ENCODE measurements at regions not wholly inside any gene's neighbourhood (a gene's known extent, or its start where the extent isn't known, plus 50 kb on each side); places are given as distances from the start of the nearest gene placed in this dataset.

- no peak for DNase-seq
Measured at GRCh38 chr12:58359084-58359483, 417.7 kb downstream of the ATP23 start.

DNA sequence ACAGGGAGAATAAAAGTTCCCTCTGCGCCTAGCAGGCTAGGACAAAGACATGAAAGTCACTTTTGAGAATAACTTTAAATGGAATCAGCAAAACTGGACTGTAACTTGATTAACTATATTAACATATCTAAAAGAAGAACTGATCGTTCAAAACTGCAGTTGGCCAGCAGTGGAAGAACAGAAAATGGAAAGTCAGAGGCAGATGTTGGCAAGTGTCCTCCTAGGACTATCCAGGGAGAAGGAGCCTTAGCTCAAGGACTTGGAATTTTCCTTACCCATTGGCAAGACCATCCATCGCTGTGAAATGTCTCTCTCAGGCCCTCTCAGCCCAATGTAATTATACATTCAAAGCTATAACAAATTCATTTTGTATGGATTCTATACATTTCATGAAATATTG, 419.7 kb downstream of the ATP23 start:
- no peak for TF ChIP-seq CTCF (IDR thresholded peaks at IDR 0.05)
- DNase-seq (no peak), ATAC-seq (no peak)
- H3K27ac ChIP-seq, result no peak overlapping the region
- no peak overlapping the region for H3K4me3 ChIP-seq
- H3K36me3 ChIP-seq, result no peaks in the 10 kb centered on the region
- intact Hi-C loops (cut with DNase I), result no loop called here
- H3K9me3 ChIP-seq, result no peaks in the 10 kb centered on the region
- no peaks in the 10 kb centered on the region for H3K4me1 ChIP-seq
- 72 to 81% methylated on average over 3 of the region's 3 CpGs for WGBS, 2 donors
- H3K27me3 ChIP-seq, result no peaks in the 10 kb centered on the region

More at GRCh38 chr12:58359084-58359483, 417.7 kb downstream of the ATP23 start:
- 55 to 68% methylated on average over 8 of the region's 8 CpGs for WGBS, 2 donors
- no peaks in the 10 kb centered on the region for H3K4me1 ChIP-seq
- no peaks in the 10 kb centered on the region for H3K27me3 ChIP-seq
- intact Hi-C loops (cut with DNase I), result no loop called here
- no peaks in the 10 kb centered on the region for H3K9me3 ChIP-seq
- no peaks in the 10 kb centered on the region for H3K36me3 ChIP-seq
- H3K4me3 ChIP-seq, result no peak overlapping the region
- no peak for TF ChIP-seq CTCF (IDR thresholded peaks at IDR 0.05)
- no peak overlapping the region for H3K27ac ChIP-seq
- no peak for ATAC-seq

GRCh38 chr12:58363971-58364370, 422.6 kb downstream of the ATP23 start:
- intact Hi-C loops (cut with DNase I), result no loop called here
- no peak for TF ChIP-seq CTCF (IDR thresholded peaks at IDR 0.05)

DNA sequence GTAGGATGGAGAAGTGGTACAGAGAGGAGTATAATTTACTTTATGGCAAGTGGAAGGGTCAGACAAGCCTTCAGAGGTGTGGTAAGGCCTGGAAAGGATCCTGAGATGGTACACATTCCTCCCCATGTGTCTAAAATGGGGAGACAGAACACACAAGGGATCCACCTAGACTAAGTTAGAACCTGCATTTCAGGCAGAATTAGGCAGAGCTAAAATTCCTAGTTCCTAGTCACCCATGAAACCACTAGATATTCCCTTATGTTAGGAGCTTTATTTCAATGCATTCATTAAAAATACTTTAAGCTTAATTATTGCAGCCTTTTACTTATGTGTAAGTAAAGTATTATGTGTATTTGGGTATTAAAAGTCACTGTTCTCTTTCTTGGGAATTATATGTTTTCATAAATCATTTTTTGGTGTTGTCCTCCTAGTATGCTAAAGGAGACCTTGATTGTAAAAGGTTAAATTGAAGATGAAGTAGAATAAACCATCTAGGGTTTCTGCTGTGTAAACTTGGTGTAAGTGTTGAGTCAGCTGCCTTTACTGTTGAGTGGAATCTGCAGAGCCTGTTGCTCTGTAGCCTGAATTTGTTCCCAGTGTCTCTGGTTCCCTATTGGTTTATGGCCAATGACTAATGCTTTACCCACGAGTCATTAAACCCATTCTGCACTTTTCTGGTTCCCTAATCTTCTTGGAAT, 423.2 kb downstream of the ATP23 start:
- TF ChIP-seq CTCF (IDR thresholded peaks at IDR 0.05), result no peak
- H3K4me3 ChIP-seq, result no peak overlapping the region
- 34 to 36% methylated on average over 1 of the region's 1 CpG for WGBS, 2 donors
- ATAC-seq, result peak in 1 of 8 donors; percentile 39
- no peak overlapping the region for H3K27ac ChIP-seq
- H3K36me3 ChIP-seq, result no peaks in the 10 kb centered on the region
- H3K27me3 ChIP-seq, result no peaks in the 10 kb centered on the region
- intact Hi-C loops (cut with DNase I), result no loop called here
- no peaks in the 10 kb centered on the region for H3K4me1 ChIP-seq
- no peaks in the 10 kb centered on the region for H3K9me3 ChIP-seq
- no peak for DNase-seq

More at GRCh38 chr12:58363971-58364370, 422.6 kb downstream of the ATP23 start:
- H3K9me3 ChIP-seq, result no peaks in the 10 kb centered on the region
- DNase-seq, result no peak
- H3K36me3 ChIP-seq, result no peaks in the 10 kb centered on the region
- H3K27ac ChIP-seq, result no peak overlapping the region
- no peak overlapping the region for H3K4me3 ChIP-seq
- no peaks in the 10 kb centered on the region for H3K27me3 ChIP-seq
- H3K4me1 ChIP-seq, result no peaks in the 10 kb centered on the region
- no peak for ATAC-seq
